ENCODE measurements at regions not wholly inside any gene's neighbourhood (a gene's known extent, or its start where the extent isn't known, plus 50 kb on each side); places are given as distances from the start of the nearest gene placed in this dataset.

GRCh38 chr16:9231039-9231438 lies 139.6 kb downstream of the HAPSTR1 start:
- no peak for DNase-seq (ENCODE audit: extremely low read depth, low read depth)
- no peak for TF ChIP-seq CTCF (IDR thresholded peaks at IDR 0.05; ENCODE audit: low read depth, low read length)

GRCh38 chr16:9232102-9232770 lies 140.8 kb downstream of the HAPSTR1 start:
- TF ChIP-seq CTCF (IDR thresholded peaks at IDR 0.05; ENCODE audit: low read depth, low read length) = no peak
- no peak for DNase-seq (ENCODE audit: extremely low read depth, low read depth)

GRCh38 chr16:9235867-9236266 lies 144.4 kb downstream of the HAPSTR1 start:
- DNase-seq (ENCODE audit: extremely low read depth, low read depth) = no peak
- no peak for TF ChIP-seq CTCF (IDR thresholded peaks at IDR 0.05; ENCODE audit: low read depth, low read length)

- no peak for TF ChIP-seq CTCF (IDR thresholded peaks at IDR 0.05; ENCODE audit: low read depth, low read length)
- no peak for DNase-seq (ENCODE audit: extremely low read depth, low read depth)
These were observed 144.9 kb downstream of the HAPSTR1 start for GRCh38 chr16:9236319-9236718.

- no peak for TF ChIP-seq CTCF (IDR thresholded peaks at IDR 0.05; ENCODE audit: low read depth, low read length)
- no peak for DNase-seq (ENCODE audit: extremely low read depth, low read depth)
These were observed 146.9 kb downstream of the HAPSTR1 start for GRCh38 chr16:9238346-9238745.

- TF ChIP-seq CTCF (IDR thresholded peaks at IDR 0.05; ENCODE audit: low read depth, low read length) = no peak
- no peak for DNase-seq (ENCODE audit: extremely low read depth, low read depth)
These were observed 149.7 kb downstream of the HAPSTR1 start for GRCh38 chr16:9241177-9241576.

- TF ChIP-seq CTCF (IDR thresholded peaks at IDR 0.05; ENCODE audit: low read depth, low read length) = no peak
- DNase-seq (ENCODE audit: extremely low read depth, low read depth) = no peak
These were observed 156.7 kb downstream of the HAPSTR1 start for GRCh38 chr16:9248162-9248561.
